Heart left ventricle (tissue), 16 donors: ENCODE measurements at regions not wholly inside any gene's neighbourhood (a gene's known extent, or its start where the extent isn't known, plus 50 kb on each side); places are given as distances from the start of the nearest gene placed in this dataset.

Experiments
- ATAC-seq, 4 donors: fragments of 200-7000 bp; cut with Tn5 transposase; one replicate each; pipeline ENCODE4 v1.9.1; 2020 to 2022; ENCODE audit warnings: moderate library complexity in 4 of 4, mild to moderate bottlenecking in 3 of 4, moderate number of reproducible peaks in 1 of 4
- DNase-seq, 5 donors: peaks; one replicate each; pipeline ENCODE4 v3.0.0-alpha.2; 2020
- H3K27ac ChIP-seq, 12 donors: fragments of 200-600 bp; sonication (generic) in 4 of 12; one replicate each; pipeline versions ENCODE4 v1.5.0 to v1.8.0; 2016 to 2022; ENCODE audit warnings: mild to moderate bottlenecking in 2 of 12
- H3K27me3 ChIP-seq, 9 donors: fragments of 200-600 bp; sonication (generic) in 2 of 9; one replicate each; pipeline versions ENCODE4 v1.5.1 to v1.8.0; 2016 to 2022; ENCODE audit warnings: mild to moderate bottlenecking in 3 of 9
- H3K36me3 ChIP-seq, 9 donors: fragments of 200-600 bp; sonication (generic) in 2 of 9; one replicate each; pipeline versions ENCODE4 v1.5.0 to v1.8.0; 2018 to 2022; ENCODE audit warnings: mild to moderate bottlenecking in 2 of 9
- H3K4me1 ChIP-seq, 12 donors: fragments of 200-600 bp; sonication (generic) in 4 of 12; one replicate each; pipeline versions ENCODE4 v1.5.0 to v1.8.0; 2016 to 2022; ENCODE audit warnings: mild to moderate bottlenecking in 3 of 12
- H3K4me3 ChIP-seq, 12 donors: fragments of 200-600 bp; sonication (generic) in 4 of 12; one replicate each; pipeline versions ENCODE4 v1.5.0 to v1.8.0; 2017 to 2022; ENCODE audit warnings: mild to moderate bottlenecking in 9 of 12, moderate library complexity in 4 of 12
- H3K9me3 ChIP-seq, 12 donors: fragments of 200-600 bp; sonication (generic) in 4 of 12; one replicate each; pipeline versions ENCODE4 v1.5.0 to v1.8.0; 2016 to 2022; ENCODE audit warnings: mild to moderate bottlenecking in 1 of 12
- CTCF ChIP-seq, 12 donors: fragments of 200-600 bp; sonication (generic) in 4 of 12; IDR thresholded peaks; one replicate each; pipeline versions ENCODE4 v1.5.0 to v1.8.0; 2018 to 2022; ENCODE audit warnings: antibody characterized with exemption in 12 of 12, mild to moderate bottlenecking in 5 of 12
- POLR2A ChIP-seq, 2 donors: fragments of 450-650 bp; IDR thresholded peaks; one replicate each; pipeline ENCODE4 v1.6.1; 2017; ENCODE audit warnings: antibody characterized with exemption in 2 of 2, mild to moderate bottlenecking in 2 of 2, moderate library complexity in 2 of 2
- whole genome bisulfite sequencing, 4 donors: extraction: QIAGEN DNeasy Blood & Tissue Kit in 2 of 4; methylation state at CpG; one replicate each; pipeline versions ENCODE4 v1.1.5 to v1.1.7; 2013 to 2018; 5-methylcytosine and 5-hydroxymethylcytosine counted together
- intact Hi-C, 10 donors: fragments of 100-400 bp; cut with DNase I; formaldehyde crosslinking; loops; one replicate each; pipeline versions ENCODE4 v1.11.1 to v1.14.2; 2022
- donor health status: ischemic (EF 13 %, LVEDD 7.1; RV severe dilation, severe dysfunction).
- donor health status: healthy with polysubstance abuse.
- donor health status: DM: no; HTN: yes; CAD: no.
- donor health status: DM: no; HTN: no; CAD: no.
- donor health status: ischemic (EF 25% LVEDD 6.9; RV normal size, moderate dysfunction).
- donor health status: ischemic (EF 25% LVEDD 5.7; RV mildly dilated, moderate dysfunction).
- donor health status: healthy.
- donor health status: DM: yes; HTN: yes; CAD: no.
- donor health status: ischemic (EF 35%, LVEDD 5.7; RV mildly dilated, moderate dysfunction).
- donor health status: nonischemic (EF 11% LVEDD 7.7; RV severe dilation, severe dysfunction).
- donor health status: DM: yes; HTN: yes; CAD: no.
- donor health status: PGD.
- donor health status: ischemic (EF 29% LVEDD 5.4; RV normal size, mild dysfunction).
- donor health status: nonischemic (EF 23%, LVEDD 6.1; RV moderate dilation, normal function).

DNA sequence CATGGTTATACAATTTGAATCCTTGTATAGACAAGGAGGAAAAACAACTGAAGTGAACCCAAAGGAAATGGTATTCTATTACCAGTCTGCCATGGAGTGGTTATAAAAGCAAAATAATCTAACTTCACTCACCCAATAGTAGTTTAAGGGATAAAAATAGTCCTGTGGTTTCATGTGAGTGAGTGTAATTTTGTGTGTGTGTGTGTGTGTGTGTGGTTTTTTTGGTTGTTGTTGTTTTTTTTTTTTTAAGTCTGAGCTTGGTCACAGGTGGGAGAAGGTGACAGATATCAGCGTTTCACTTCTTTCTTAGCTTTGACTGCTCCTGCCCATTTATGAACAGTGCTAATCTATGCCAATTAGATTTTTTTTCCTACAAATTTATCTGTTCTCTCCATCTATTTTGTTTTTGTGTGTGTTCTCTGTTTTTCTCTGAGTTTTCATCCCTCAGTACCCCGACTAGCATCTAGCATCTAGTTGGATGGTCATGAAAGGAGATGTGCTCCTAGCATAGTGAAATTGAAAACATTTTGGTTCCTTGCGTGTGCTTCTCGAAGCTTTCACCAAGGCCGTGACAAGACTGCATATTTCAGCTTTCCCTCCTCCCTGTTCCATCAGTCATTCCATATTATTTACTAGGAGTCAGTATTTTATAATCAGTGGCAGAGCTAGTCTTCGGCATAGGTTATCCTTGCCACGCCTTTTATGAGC is 200.1 kb upstream of the DTNA start:
- intact Hi-C loops, result loop anchor here in 2 of 10 donors (10.0 kb wide), 2 partner anchors 145 to 275 kb away; no protein-coding TSS in a partner anchor
- Histone ChIP-seq H3K9me3 (peaks cover 0 to 5% (median 0%) of the 10 kb centered on the region in 12 donors), H3K27me3 (no peaks in the 10 kb centered on the region), H3K27ac (peak overlapping the region in 6 of 12 donors; percentile 20 to 62 (median 43)), H3K36me3 (peaks cover 0 to 5% (median 0%) of the 10 kb centered on the region in 9 donors), H3K4me1 (peaks cover 0 to 32% (median 10%) of the 10 kb centered on the region in 12 donors), H3K4me3 (no peak overlapping the region)
- ATAC-seq, result peak in 1 of 4 donors; percentile 55
- TF ChIP-seq CTCF (IDR thresholded peaks at IDR 0.05) (no peak), POLR2A (IDR thresholded peaks at IDR 0.05) (no peak)
- DNase-seq, result no peak
- WGBS, 4 donors, result 84 to 92% (median 89%) methylated on average over 7 of the region's 7 CpGs

- H3K4me1 ChIP-seq, result peaks cover 0 to 32% (median 10%) of the 10 kb centered on the region in 12 donors
- no peak for TF ChIP-seq CTCF (IDR thresholded peaks at IDR 0.05)
- no peaks in the 10 kb centered on the region for H3K27me3 ChIP-seq
- peaks cover 0 to 6% (median under 1%) of the 10 kb centered on the region in 12 donors for H3K9me3 ChIP-seq
- DNase-seq (no peak), ATAC-seq (peak in 2 of 4 donors; percentile 34 to 43)
- peaks cover 0 to 5% (median 0%) of the 10 kb centered on the region in 9 donors for H3K36me3 ChIP-seq
- 56 to 61% (median 56%) methylated on average over 1 of the region's 1 CpG for WGBS, 4 donors
- no peak overlapping the region for H3K4me3 ChIP-seq
- intact Hi-C loops, result no loop called here
- peak overlapping the region in 3 of 12 donors; percentile 15 to 51 (median 46) for H3K27ac ChIP-seq
Observed at GRCh38 chr18:34510926-34511325, 199.2 kb upstream of the DTNA start.

GRCh38 chr18:34511435-34511834 is 198.7 kb upstream of the DTNA start:
- Histone ChIP-seq H3K36me3 (peaks cover 0 to 5% (median 0%) of the 10 kb centered on the region in 9 donors), H3K27ac (peak overlapping the region in 3 of 12 donors; percentile 15 to 51 (median 46)), H3K4me1 (peaks cover 0 to 32% (median 10%) of the 10 kb centered on the region in 12 donors), H3K4me3 (no peak overlapping the region), H3K27me3 (no peaks in the 10 kb centered on the region), H3K9me3 (peaks cover 0 to 10% (median 3%) of the 10 kb centered on the region in 12 donors)
- ATAC-seq (no peak), DNase-seq (no peak)
- TF ChIP-seq POLR2A (IDR thresholded peaks at IDR 0.05) (no peak), CTCF (IDR thresholded peaks at IDR 0.05) (no peak)
- intact Hi-C loops, result no loop called here

DNA sequence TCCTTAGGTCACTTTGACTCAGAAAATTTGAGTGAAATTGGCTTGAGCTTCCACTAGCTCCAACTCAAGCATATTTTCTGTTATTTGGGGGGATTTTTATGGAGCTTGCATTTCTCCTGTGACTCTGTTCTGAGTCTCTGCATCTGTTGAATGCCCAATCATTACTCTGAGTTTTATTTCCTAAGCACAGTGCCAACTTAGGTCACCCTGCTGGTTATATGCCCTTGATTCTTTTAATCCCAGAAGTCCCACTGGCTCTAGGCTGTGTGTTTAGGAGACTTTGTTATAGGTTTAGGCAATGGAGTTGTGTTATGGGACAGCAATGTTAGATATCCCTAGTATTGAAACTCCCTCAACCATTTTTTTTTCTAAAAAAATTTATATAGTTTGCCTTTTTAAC is 198.2 kb upstream of the DTNA start:
- TF ChIP-seq CTCF (IDR thresholded peaks at IDR 0.05) (no peak), POLR2A (IDR thresholded peaks at IDR 0.05) (no peak)
- Histone ChIP-seq H3K4me1 (peaks cover 0 to 32% (median 10%) of the 10 kb centered on the region in 12 donors), H3K4me3 (no peak overlapping the region), H3K27me3 (no peaks in the 10 kb centered on the region), H3K27ac (peak overlapping the region in 2 of 12 donors; percentile 11 to 35), H3K36me3 (peaks cover 0 to 5% (median 0%) of the 10 kb centered on the region in 9 donors), H3K9me3 (peaks cover 0 to 12% (median 3%) of the 10 kb centered on the region in 12 donors)
- DNase-seq, result no peak
- peak; percentile 56 to 81 (median 66) for ATAC-seq
- intact Hi-C loops, result no loop called here
